ENCODE measurements at regions not wholly inside any gene's neighbourhood (a gene's known extent, or its start where the extent isn't known, plus 50 kb on each side); places are given as distances from the start of the nearest gene placed in this dataset.

GRCh38 chr6:3506751-3507383 is 50.0 kb upstream of the SLC22A23 start:
- POLR2A ChIA-PET: no interaction called here
- Mint-ChIP-seq H3K36me3 (peaks cover 3% of the 10 kb centered on the region; the same call in 1 of the 2 replicates), H3K4me1 (peaks cover 22% of the 10 kb centered on the region), H3K4me3 (no peak overlapping the region), H3K27ac (no peak overlapping the region), H3K27me3 (ENCODE audit: low read depth) (peaks cover 3% of the 10 kb centered on the region; the same call in 1 of the 2 replicates), H3K9me3 (peaks cover 10% of the 10 kb centered on the region)
- no peak for ATAC-seq
- no peak for DNase-seq (ENCODE audit: low spot score)
- TF ChIP-seq NFE2L1 (CRISPR knock-in tag; IDR thresholded peaks at IDR 0.05) (no peak), MLX (CRISPR knock-in tag; IDR thresholded peaks at IDR 0.05) (no peak), HMGXB4 (CRISPR knock-in tag; IDR thresholded peaks at IDR 0.05) (no peak), JAZF1 (CRISPR knock-in tag; IDR thresholded peaks at IDR 0.05) (no peak), MYBL2 (CRISPR knock-in tag; IDR thresholded peaks at IDR 0.05) (no peak), ZNF281 (CRISPR knock-in tag; IDR thresholded peaks at IDR 0.05) (no peak), ZBTB21 (CRISPR knock-in tag; IDR thresholded peaks at IDR 0.05; ENCODE audit: borderline replicate concordance) (no peak), ATF6 (CRISPR knock-in tag; IDR thresholded peaks at IDR 0.05) (no peak), ZNF416 (CRISPR knock-in tag; IDR thresholded peaks at IDR 0.05) (no peak), JUN (CRISPR knock-in tag; IDR thresholded peaks at IDR 0.05) (no peak), E2F4 (CRISPR knock-in tag; IDR thresholded peaks at IDR 0.05; ENCODE audit: borderline replicate concordance, low read depth) (no peak), USF1 (CRISPR knock-in tag; IDR thresholded peaks at IDR 0.05) (no peak), ZBTB43 (CRISPR knock-in tag; IDR thresholded peaks at IDR 0.05) (no peak), USF2 (CRISPR knock-in tag; IDR thresholded peaks at IDR 0.05) (no peak), GTF2I (CRISPR knock-in tag; conservative IDR thresholded peaks at IDR 0.05) (no peak), TP53 (CRISPR knock-in tag; IDR thresholded peaks at IDR 0.05) (no peak), NR2C2 (CRISPR knock-in tag; IDR thresholded peaks at IDR 0.05) (no peak), MXD4 (CRISPR knock-in tag; IDR thresholded peaks at IDR 0.05; ENCODE audit: borderline replicate concordance) (no peak), CDX4 (CRISPR knock-in tag; IDR thresholded peaks at IDR 0.05; ENCODE audit: borderline replicate concordance) (no peak), GABPB1 (CRISPR knock-in tag; IDR thresholded peaks at IDR 0.05) (no peak)
- CTCF ChIA-PET: no interaction called here

All from WTC11 (cell line).